PC-3 (cell line): ENCODE measurements at regions not wholly inside any gene's neighbourhood (a gene's known extent, or its start where the extent isn't known, plus 50 kb on each side); places are given as distances from the start of the nearest gene placed in this dataset.
"Not testable (repeated sequence)": the region's sequence is repeated elsewhere in the genome, so short reads cannot be mapped to it uniquely, and the experiment has no call there.

Experiments
- ATAC-seq: fragments of 200-7000 bp; cut with Tn5 transposase; 2 replicates; pipeline ENCODE4 v1.9.1; 2020; ENCODE audit warnings: mild to moderate bottlenecking, moderate library complexity
- BruUV-seq: library from RNA; stranded (reverse); fragments of 400-500 nt; replicated peaks from 2 replicates; lab custom pipeline; 2021; lab: Mats Ljungman, UMichigan
- CTCF ChIA-PET: fragments of 300-600 bp; sonication (Branson Sonifier 250); formaldehyde crosslinking; loops from one replicate; lab custom pipeline; 2022; ENCODE audit warnings: antibody characterized with exemption; lab: Charles Lee
- POLR2A ChIA-PET: fragments of 300-600 bp; sonication (Branson Sonifier 250); formaldehyde crosslinking; loops from one replicate; lab custom pipeline; 2022; ENCODE audit warnings: antibody characterized with exemption; ENCODE audit not compliant: unreplicated experiment; lab: Charles Lee
- DNase-seq: peaks from one replicate; pipeline ENCODE4 v3.0.0-alpha.2; 2015
- H2AFZ ChIP-seq: fragments of 300-600 bp; sonication (generic); 2 replicates; pipeline ENCODE4 v1.6.0; 2016; ENCODE audit warnings: antibody characterized with exemption, low read length
- H3F3A ChIP-seq: fragments of 300-600 bp; sonication (generic); one replicate; pipeline ENCODE4 v1.6.0; 2017; ENCODE audit warnings: antibody characterized with exemption, low read length, control low read depth, mild to moderate bottlenecking; ENCODE audit not compliant: unreplicated experiment
- H3K27ac ChIP-seq: fragments of 300-600 bp; sonication (generic); 2 replicates; pipeline ENCODE4 v1.5.1; 2016; ENCODE audit warnings: mild to moderate bottlenecking, low read length
- H3K27me3 ChIP-seq: fragments of 300-600 bp; sonication (generic); 2 replicates; pipeline ENCODE4 v1.6.1; 2016; ENCODE audit warnings: low read length, mixed read lengths
- H3K36me3 ChIP-seq: fragments of 300-600 bp; sonication (generic); 2 replicates; pipeline ENCODE4 v1.6.1; 2016; ENCODE audit warnings: low read depth, mixed run types, low read length, mixed read lengths
- H3K4me1 ChIP-seq: fragments of 300-600 bp; sonication (generic); 2 replicates; pipeline ENCODE4 v1.5.1; 2016; ENCODE audit warnings: low read length; ENCODE audit not compliant: insufficient read depth
- H3K4me2 ChIP-seq: fragments of 300-600 bp; sonication (generic); 2 replicates; pipeline ENCODE4 v1.6.0; 2016; ENCODE audit warnings: low read length
- H3K4me3 ChIP-seq: fragments of 300-600 bp; sonication (generic); 2 replicates; pipeline ENCODE4 v1.5.1; 2016; ENCODE audit warnings: mild to moderate bottlenecking, low read length, mixed read lengths
- H3K79me2 ChIP-seq: fragments of 300-600 bp; sonication (generic); 2 replicates; pipeline ENCODE4 v1.6.1; 2017; ENCODE audit warnings: low read length, mixed read lengths
- H3K9ac ChIP-seq: fragments of 300-600 bp; sonication (generic); 2 replicates; pipeline ENCODE4 v1.6.0; 2016; ENCODE audit warnings: mild to moderate bottlenecking, low read length
- H3K9me2 ChIP-seq: fragments of 300-600 bp; sonication (generic); replicated peaks from 2 replicates; pipeline ENCODE4 v1.6.1; 2016; ENCODE audit warnings: mixed run types, low read length, mixed read lengths
- H3K9me3 ChIP-seq: fragments of 300-600 bp; sonication (generic); 2 replicates; pipeline ENCODE4 v1.6.1; 2016; ENCODE audit warnings: low read length, mixed read lengths
- H4K20me1 ChIP-seq: fragments of 300-600 bp; sonication (generic); 2 replicates; pipeline ENCODE4 v1.6.1; 2016; ENCODE audit warnings: low read length, mixed read lengths
- CTCF ChIP-seq: fragments of 300-600 bp; sonication (generic); conservative IDR thresholded peaks from 2 replicates; pipeline ENCODE4 v1.5.1; 2017; ENCODE audit warnings: antibody characterized with exemption, low read depth, mild to moderate bottlenecking, low read length
- EZH2 ChIP-seq: fragments of 300-600 bp; sonication (generic); IDR thresholded peaks from one replicate; pipeline ENCODE4 v1.6.1; 2017; ENCODE audit warnings: antibody characterized with exemption, mild to moderate bottlenecking, low read length; ENCODE audit not compliant: unreplicated experiment
- EZH2phosphoT487 ChIP-seq: fragments of 300-600 bp; sonication (generic); IDR thresholded peaks from 2 replicates; pipeline ENCODE4 v1.6.1; 2018; ENCODE audit warnings: mild to moderate bottlenecking, antibody characterized with exemption, low read length, borderline replicate concordance
- intact Hi-C: fragments of 100-400 bp; cut with micrococcal nuclease; formaldehyde crosslinking; loops from 2 replicates; pipeline ENCODE4 v1.9.0; 2023

GRCh38 chr18:54662986-54663385 lies 71.9 kb downstream of the DYNAP start:
- DNase-seq = no peak
- no TSS peak for BruUV-seq
- Histone ChIP-seq H2AFZ (no peak overlapping the region), H3K4me3 (no peak overlapping the region), H4K20me1 (no peaks in the 10 kb centered on the region), H3K9me3 (no peaks in the 10 kb centered on the region), H3K4me1 (no peaks in the 10 kb centered on the region), H3K9me2 (no peaks in the 10 kb centered on the region), H3K27me3 (peaks cover 6% of the 10 kb centered on the region; the same call in 1 of the 2 replicates), H3K79me2 (no peaks in the 10 kb centered on the region), H3K36me3 (no peaks in the 10 kb centered on the region), H3F3A (no peaks in the 10 kb centered on the region), H3K27ac (no peak overlapping the region), H3K4me2 (no peak overlapping the region), H3K9ac (no peak overlapping the region)
- POLR2A ChIA-PET = no interaction called here
- intact Hi-C loops = no loop called here
- no peak for ATAC-seq
- CTCF ChIA-PET = no interaction called here
- no peak for TF ChIP-seq EZH2
- no peak for TF ChIP-seq CTCF
- no peak for TF ChIP-seq EZH2phosphoT487

GRCh38 chr18:54669701-54670100 lies 78.7 kb downstream of the DYNAP start:
- CTCF ChIA-PET, H3F3A ChIP-seq: not testable (repeated sequence)

GRCh38 chr18:54671291-54671881 lies 80.3 kb downstream of the DYNAP start:
- POLR2A ChIA-PET = no interaction called here
- Histone ChIP-seq H2AFZ (no peak overlapping the region), H3K79me2 (no peaks in the 10 kb centered on the region), H3K27me3 (no peaks in the 10 kb centered on the region), H3K36me3 (no peaks in the 10 kb centered on the region), H3K27ac (no peak overlapping the region), H3K4me3 (no peak overlapping the region), H3K9me2 (no peaks in the 10 kb centered on the region), H4K20me1 (no peaks in the 10 kb centered on the region), H3K4me1 (peaks cover 20% of the 10 kb centered on the region), H3K9me3 (no peaks in the 10 kb centered on the region), H3F3A (no peaks in the 10 kb centered on the region), H3K4me2 (no peak overlapping the region), H3K9ac (no peak overlapping the region)
- DNase-seq (peak; percentile 70), ATAC-seq (peak; percentile 29; the same call in 1 of the 2 replicates)
- TF ChIP-seq CTCF (peak; percentile 73), EZH2 (no peak), EZH2phosphoT487 (no peak)
- intact Hi-C loops = loop anchor here (1.0 to 2.0 kb wide), 3 partner anchors 112 to 279 kb away; no protein-coding TSS in a partner anchor
- BruUV-seq = no TSS peak
- CTCF ChIA-PET = interaction anchor here (1.0 kb wide), 1 partner anchor 168 kb away, joined by 5 read pairs; no protein-coding TSS in a partner anchor

More at GRCh38 chr18:54669701-54670100, 78.7 kb downstream of the DYNAP start:
- H3K27ac ChIP-seq, H3K79me2 ChIP-seq, BruUV-seq, DNase-seq, H2AFZ ChIP-seq, H3K4me2 ChIP-seq, H3K27me3 ChIP-seq, H3K9me2 ChIP-seq, H4K20me1 ChIP-seq, POLR2A ChIA-PET, ATAC-seq, H3K36me3 ChIP-seq, H3K9ac ChIP-seq, H3K9me3 ChIP-seq, H3K4me3 ChIP-seq: not testable (repeated sequence)
- intact Hi-C loops = loop anchor here (2.0 kb wide), 1 partner anchor 277 kb away; no protein-coding TSS in a partner anchor
- H3K4me1 ChIP-seq = peaks cover 20% of the 10 kb centered on the region
